HepG2 (cell line): ENCODE measurements at regions not wholly inside any gene's neighbourhood (a gene's known extent, or its start where the extent isn't known, plus 50 kb on each side); places are given as distances from the start of the nearest gene placed in this dataset.

Source experiments
- ATAC-seq: fragments of 200-7000 bp; cut with Tn5 transposase; 3 replicates; pipeline ENCODE4 v1.9.1; 2020; ENCODE audit warnings: mild to moderate bottlenecking, moderate library complexity
- BruUV-seq: library from RNA; stranded (reverse); fragments of 400-500 nt; replicated peaks from 2 replicates; lab custom pipeline; 2021; lab: Mats Ljungman, UMichigan
- CTCF ChIA-PET: fragments of 300-600 bp; formaldehyde crosslinking; extraction: SDS; loops from one replicate; lab custom pipeline; 2021; ENCODE audit warnings: low total read pairs, inconsistent platforms, low intra/inter-chr PET ratio; lab: Yijun Ruan, JAX
- POLR2A ChIA-PET: fragments of 350-600 bp; sonication (Branson Sonifier 250); formaldehyde crosslinking; loops from one replicate; lab custom pipeline; 2020; ENCODE audit warnings: antibody characterized with exemption, inconsistent platforms; lab: Yijun Ruan, JAX
- DNase-seq: peaks from one replicate; pipeline ENCODE4 v3.0.0-alpha.2; 2015; ENCODE audit warnings: low spot score
- FAIRE-seq: peaks from 3 replicates; lab custom pipeline; 2011; peaks lifted over from hg19 to GRCh38; lab: Jason Lieb, UNC
- H2AFZ ChIP-seq: one replicate; pipeline ENCODE4 v1.6.1; 2011; ENCODE audit warnings: low read length, inconsistent platforms
- H3K27ac ChIP-seq: fragments of 300-600 bp; 3 replicates; pipeline ENCODE4 v1.8.0; 2011; ENCODE audit warnings: mixed run types, mild to moderate bottlenecking, mixed read lengths, low read length, inconsistent platforms; ENCODE audit not compliant: insufficient read depth; ENCODE audit errors: extremely low read length
- H3K27me3 ChIP-seq, 2 experiments: fragments of 200-600 bp in 1 of 2; 2 replicates in 1 of 2; 3 replicates in 1 of 2; pipeline versions ENCODE4 v1.6.0 to v1.8.0; 2011; ENCODE audit warnings: low read length in 2 of 2, mild to moderate bottlenecking in 2 of 2, moderate library complexity in 2 of 2, inconsistent platforms in 1 of 2; ENCODE audit not compliant: insufficient read depth in 2 of 2, control insufficient read depth in 1 of 2
- H3K36me3 ChIP-seq, 2 experiments: fragments of 200-600 bp in 1 of 2; replicated peaks in 1 of 2; 2 replicates in 1 of 2; 3 replicates in 1 of 2; pipeline versions ENCODE4 v1.5.1 to v1.8.0; 2011; ENCODE audit warnings: low read length in 2 of 2, inconsistent platforms in 1 of 2; ENCODE audit not compliant: insufficient read depth in 2 of 2, control insufficient read depth in 1 of 2
- H3K4me1 ChIP-seq: 2 replicates; pipeline ENCODE4 v1.5.1; 2012; ENCODE audit warnings: low read length, inconsistent platforms; ENCODE audit not compliant: insufficient read depth
- H3K4me2 ChIP-seq: 2 replicates; pipeline ENCODE4 v1.6.0; 2011; ENCODE audit warnings: low read depth, low read length, inconsistent platforms
- H3K4me3 ChIP-seq, 3 experiments: fragments of 200-600 bp in 1 of 3; sonication (generic), shearing (Covaris generic) in 1 of 3; replicated peaks in 1 of 3; 2 replicates each; pipeline ENCODE4 v1.5.1; 2011 to 2016; ENCODE audit warnings: low read length in 3 of 3, inconsistent platforms in 2 of 3, low read depth in 2 of 3, mild to moderate bottlenecking in 2 of 3, control low read depth in 1 of 3, mixed read lengths in 1 of 3; ENCODE audit not compliant: insufficient read depth in 1 of 3
- H3K79me2 ChIP-seq: one replicate; pipeline ENCODE4 v1.6.1; 2011; ENCODE audit warnings: low read length, inconsistent platforms; ENCODE audit not compliant: insufficient read depth
- H3K9ac ChIP-seq: 2 replicates; pipeline ENCODE4 v1.6.0; 2011; ENCODE audit warnings: mild to moderate bottlenecking, low read depth, low read length, inconsistent platforms; ENCODE audit not compliant: insufficient read depth
- H3K9me3 ChIP-seq: 2 replicates; pipeline ENCODE4 v1.5.1; 2012; ENCODE audit warnings: mild to moderate bottlenecking, low read length
- H4K20me1 ChIP-seq: 2 replicates; pipeline ENCODE4 v1.6.0; 2011; ENCODE audit warnings: inconsistent platforms, mild to moderate bottlenecking, low read length, moderate library complexity; ENCODE audit not compliant: insufficient read depth
- HIC2 ChIP-seq: sonication (generic); formaldehyde crosslinking; IDR thresholded peaks from 2 replicates; pipeline ENCODE4 v1.9.0; 2022; ENCODE audit warnings: low read depth, missing genetic modification reagents
- ZNF260 ChIP-seq: sonication (generic); formaldehyde crosslinking; IDR thresholded peaks from 2 replicates; pipeline ENCODE4 v1.4.0; 2020; ENCODE audit warnings: missing genetic modification reagents, low read depth, mild to moderate bottlenecking, borderline replicate concordance
- ZNF883 ChIP-seq: sonication (generic); formaldehyde crosslinking; IDR thresholded peaks from 2 replicates; pipeline ENCODE4 v1.5.1; 2020; ENCODE audit warnings: mild to moderate bottlenecking, missing genetic modification reagents; ENCODE audit errors: not compliant biosample characterization
- WGBS: methylation state at CpG from one replicate; pipeline ENCODE4 v1.1.6; 2017; ENCODE audit warnings: low lambda C conversion rate; 5-methylcytosine and 5-hydroxymethylcytosine counted together
- in situ Hi-C: cut with HindIII; loops from 2 replicates; pipeline ENCODE4 v1.10.0; 2017; ENCODE audit warnings: low pct_unique_long_range_greater_than_20kb; ENCODE audit not compliant: extremely low pct_ligation_motif_present
- intact Hi-C: fragments of 100-400 bp; cut with micrococcal nuclease; formaldehyde crosslinking; loops from one replicate; pipeline ENCODE4 v1.10.0; 2022; ENCODE audit not compliant: unreplicated experiment

GRCh38 chr14:104264495-104265265 is 126.3 kb downstream of the KIF26A start (continued):
- no peak for TF ChIP-seq ZNF260 (CRISPR knock-in tag)

- no peak overlapping the region for H3K4me2 ChIP-seq
- in situ Hi-C loops (no loop called here), intact Hi-C loops (no loop called here)
- H3K27ac ChIP-seq, result no peak overlapping the region
- ATAC-seq (no peak), DNase-seq (no peak), FAIRE-seq (no peak)
- peaks cover 2 to 5% of the 10 kb centered on the region in 2 experiments; a peak in 4 of 5 replicates for H3K27me3 ChIP-seq
- no peaks in the 10 kb centered on the region for H3K36me3 ChIP-seq
- no TSS peak for BruUV-seq
- H3K79me2 ChIP-seq, result no peaks in the 10 kb centered on the region
- CTCF ChIA-PET, result no interaction called here
- WGBS, result 36% methylated on average over 18 of the region's 21 CpGs
- no peaks in the 10 kb centered on the region for H4K20me1 ChIP-seq
- no peaks in the 10 kb centered on the region for H3K9me3 ChIP-seq
- no peak overlapping the region for H3K4me3 ChIP-seq
- H3K4me1 ChIP-seq, result no peaks in the 10 kb centered on the region
- TF ChIP-seq ZNF883 (no peak), HIC2 (CRISPR knock-in tag) (no peak)
- H3K9ac ChIP-seq, result no peak overlapping the region
- no peak overlapping the region for H2AFZ ChIP-seq
- POLR2A ChIA-PET, result no interaction called here
Observed at GRCh38 chr14:104265918-104266630, 127.7 kb downstream of the KIF26A start.
